ENCODE measurements at regions not wholly inside any gene's neighbourhood (a gene's known extent, or its start where the extent isn't known, plus 50 kb on each side); places are given as distances from the start of the nearest gene placed in this dataset.

GRCh38 chr12:91667694-91668093, 478.0 kb downstream of the BTG1 start:
- no peak overlapping the region for H2AFZ ChIP-seq (ENCODE audit: low read depth, low read length)
- no peak overlapping the region for H3K4me2 ChIP-seq (ENCODE audit: low read length)
- FAIRE-seq (no peak), DNase-seq (ENCODE audit: low read depth) (no peak)
- H3K27ac Mint-ChIP-seq (ENCODE audit: unreplicated experiment), result no peak overlapping the region
- no peaks in the 10 kb centered on the region for H4K20me1 ChIP-seq (ENCODE audit: insufficient read depth, low read length)
- no peaks in the 10 kb centered on the region for H3K27me3 ChIP-seq (ENCODE audit: insufficient read depth, low read length)
- H3K27ac ChIP-seq (ENCODE audit: low read depth, low read length), result no peak overlapping the region
- H3K4me3 Mint-ChIP-seq (ENCODE audit: unreplicated experiment), result no peak overlapping the region
- H3K4me3 ChIP-seq (ENCODE audit: insufficient read depth, low read depth, low read length), result no peak overlapping the region
- no peaks in the 10 kb centered on the region for H3K36me3 Mint-ChIP-seq (ENCODE audit: low read depth, unreplicated experiment)
- H3K9me3 Mint-ChIP-seq (ENCODE audit: unreplicated experiment), result no peaks in the 10 kb centered on the region
- peaks cover 8% of the 10 kb centered on the region for H3K4me1 ChIP-seq (ENCODE audit: insufficient read depth, low read length)
- H3K9me3 ChIP-seq (ENCODE audit: insufficient read depth, low read depth, low read length), result no peaks in the 10 kb centered on the region
- H3K4me1 Mint-ChIP-seq (ENCODE audit: low read depth, unreplicated experiment), result peaks cover 3% of the 10 kb centered on the region
- H3K79me2 ChIP-seq (ENCODE audit: insufficient read depth, low read length), result no peaks in the 10 kb centered on the region
- no peak overlapping the region for H3K9ac ChIP-seq (ENCODE audit: low read length)
- H3K27me3 Mint-ChIP-seq (ENCODE audit: low read depth, unreplicated experiment), result no peaks in the 10 kb centered on the region
- TF ChIP-seq EZH2 (IDR thresholded peaks at IDR 0.05; ENCODE audit: insufficient read depth, low read length) (no peak), CTCF (IDR thresholded peaks at IDR 0.05; ENCODE audit: insufficient read depth, low read depth, low read length) (no peak)
- H3K36me3 ChIP-seq (ENCODE audit: insufficient read depth, low read length), result no peaks in the 10 kb centered on the region

- TF ChIP-seq CTCF (IDR thresholded peaks at IDR 0.05; ENCODE audit: insufficient read depth, low read depth, low read length), result no peak
- TF ChIP-seq EZH2 (IDR thresholded peaks at IDR 0.05; ENCODE audit: insufficient read depth, low read length), result no peak
- Histone ChIP-seq H3K27me3 (ENCODE audit: insufficient read depth, low read length) (no peaks in the 10 kb centered on the region), H4K20me1 (ENCODE audit: insufficient read depth, low read length) (no peaks in the 10 kb centered on the region), H3K27ac (ENCODE audit: low read depth, low read length) (no peak overlapping the region), H3K79me2 (ENCODE audit: insufficient read depth, low read length) (no peaks in the 10 kb centered on the region), H3K36me3 (ENCODE audit: insufficient read depth, low read length) (no peaks in the 10 kb centered on the region), H3K9me3 (ENCODE audit: insufficient read depth, low read depth, low read length) (no peaks in the 10 kb centered on the region), H3K4me2 (ENCODE audit: low read length) (peak overlapping the region; percentile 1), H3K9ac (ENCODE audit: low read length) (no peak overlapping the region), H2AFZ (ENCODE audit: low read depth, low read length) (peak overlapping the region; percentile 20), H3K4me3 (ENCODE audit: insufficient read depth, low read depth, low read length) (no peak overlapping the region), H3K4me1 (ENCODE audit: insufficient read depth, low read length) (peaks cover 8% of the 10 kb centered on the region)
- no peaks in the 10 kb centered on the region for H3K4me1 Mint-ChIP-seq (ENCODE audit: low read depth, unreplicated experiment)
- no peaks in the 10 kb centered on the region for H3K27me3 Mint-ChIP-seq (ENCODE audit: low read depth, unreplicated experiment)
- no peaks in the 10 kb centered on the region for H3K36me3 Mint-ChIP-seq (ENCODE audit: low read depth, unreplicated experiment)
- no peak overlapping the region for H3K27ac Mint-ChIP-seq (ENCODE audit: unreplicated experiment)
- H3K9me3 Mint-ChIP-seq (ENCODE audit: unreplicated experiment), result no peaks in the 10 kb centered on the region
- no peak overlapping the region for H3K4me3 Mint-ChIP-seq (ENCODE audit: unreplicated experiment)
- FAIRE-seq (no peak), DNase-seq (ENCODE audit: low read depth) (no peak)
Measured at GRCh38 chr12:91663744-91664143, 481.1 kb upstream of the DCN start.

- Histone ChIP-seq H3K4me1 (ENCODE audit: insufficient read depth, low read length) (peaks cover 8% of the 10 kb centered on the region), H3K36me3 (ENCODE audit: insufficient read depth, low read length) (no peaks in the 10 kb centered on the region), H3K79me2 (ENCODE audit: insufficient read depth, low read length) (no peaks in the 10 kb centered on the region), H3K27me3 (ENCODE audit: insufficient read depth, low read length) (no peaks in the 10 kb centered on the region), H3K4me2 (ENCODE audit: low read length) (peak overlapping the region; percentile 1), H3K9me3 (ENCODE audit: insufficient read depth, low read depth, low read length) (no peaks in the 10 kb centered on the region), H3K27ac (ENCODE audit: low read depth, low read length) (no peak overlapping the region), H4K20me1 (ENCODE audit: insufficient read depth, low read length) (no peaks in the 10 kb centered on the region), H3K4me3 (ENCODE audit: insufficient read depth, low read depth, low read length) (no peak overlapping the region), H3K9ac (ENCODE audit: low read length) (no peak overlapping the region), H2AFZ (ENCODE audit: low read depth, low read length) (peak overlapping the region; percentile 20)
- Mint-ChIP-seq H3K9me3 (ENCODE audit: unreplicated experiment) (no peaks in the 10 kb centered on the region), H3K27me3 (ENCODE audit: low read depth, unreplicated experiment) (no peaks in the 10 kb centered on the region), H3K36me3 (ENCODE audit: low read depth, unreplicated experiment) (no peaks in the 10 kb centered on the region), H3K27ac (ENCODE audit: unreplicated experiment) (no peak overlapping the region), H3K4me1 (ENCODE audit: low read depth, unreplicated experiment) (no peaks in the 10 kb centered on the region), H3K4me3 (ENCODE audit: unreplicated experiment) (no peak overlapping the region)
- DNase-seq (ENCODE audit: low read depth) (no peak), FAIRE-seq (no peak)
- TF ChIP-seq EZH2 (IDR thresholded peaks at IDR 0.05; ENCODE audit: insufficient read depth, low read length), result no peak
- no peak for TF ChIP-seq CTCF (IDR thresholded peaks at IDR 0.05; ENCODE audit: insufficient read depth, low read depth, low read length)
Measured at GRCh38 chr12:91663310-91663709, 480.7 kb upstream of the DCN start.
